Left renal cortex interstitium (tissue), 4 donors: ENCODE measurements at regions not wholly inside any gene's neighbourhood (a gene's known extent, or its start where the extent isn't known, plus 50 kb on each side); places are given as distances from the start of the nearest gene placed in this dataset.

ENCODE experiments used
- DNase-seq, 4 donors: peaks; one replicate each; pipeline ENCODE4 v3.0.0-alpha.2; 2013; ENCODE audit warnings: low read depth in 4 of 4, low spot score in 2 of 4, missing footprints in 1 of 4

DNA sequence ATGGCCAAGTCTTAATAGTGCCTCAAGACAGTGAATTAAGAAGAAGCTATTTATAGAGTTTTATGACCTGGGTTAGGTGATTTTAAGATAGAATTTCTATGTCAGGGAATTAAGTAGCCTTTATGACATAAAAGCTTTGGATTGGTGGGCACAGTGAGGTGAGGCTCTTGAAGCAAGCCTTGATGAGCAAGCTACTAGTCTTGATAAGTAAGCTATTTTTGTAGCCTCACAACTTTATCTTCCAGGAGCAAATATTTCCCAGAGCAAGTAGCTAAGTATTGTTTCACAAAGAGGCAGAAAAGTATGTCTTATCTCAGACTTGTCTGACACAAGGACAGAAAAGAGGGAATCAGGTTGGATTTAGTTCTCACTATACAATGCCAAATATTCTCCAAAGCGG lies 491.7 kb upstream of the RASGRP1 start:
- no peak for DNase-seq

DNA sequence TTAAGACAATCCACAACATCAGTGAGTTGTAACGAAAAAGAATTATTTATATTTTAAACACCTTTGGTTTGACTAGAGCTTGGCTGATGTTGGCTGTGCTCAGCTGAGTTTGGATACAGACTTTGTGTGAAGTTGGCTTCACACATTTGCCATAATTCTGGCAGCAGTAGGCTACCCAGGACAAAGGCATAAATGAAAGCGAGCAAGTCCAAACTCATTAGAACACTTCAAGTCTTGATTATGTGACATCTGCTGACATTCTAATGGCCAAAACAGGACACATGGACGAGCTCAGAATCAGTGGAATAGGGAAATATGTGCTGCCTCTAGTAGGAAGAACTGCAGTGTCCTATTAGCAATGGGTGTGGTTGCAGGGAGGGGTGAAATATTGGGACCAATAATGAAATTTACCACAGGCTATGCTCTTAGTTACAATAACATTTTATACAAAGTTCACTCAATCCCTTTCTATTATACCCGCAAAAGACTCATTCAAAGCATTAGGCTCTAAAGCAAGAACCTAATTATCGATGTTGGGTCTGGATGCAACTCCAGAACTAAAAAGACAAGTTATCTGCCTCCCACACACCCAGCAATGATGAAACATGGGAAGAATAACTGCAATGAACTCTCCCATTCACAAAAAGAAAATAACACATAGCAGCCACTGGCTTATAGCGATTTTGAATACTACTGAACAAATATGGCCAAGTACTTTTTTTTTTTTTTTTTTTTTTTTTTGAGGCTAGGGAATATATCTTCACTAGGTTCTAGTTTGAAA lies 493.9 kb upstream of the RASGRP1 start:
- DNase-seq, result no peak

DNA sequence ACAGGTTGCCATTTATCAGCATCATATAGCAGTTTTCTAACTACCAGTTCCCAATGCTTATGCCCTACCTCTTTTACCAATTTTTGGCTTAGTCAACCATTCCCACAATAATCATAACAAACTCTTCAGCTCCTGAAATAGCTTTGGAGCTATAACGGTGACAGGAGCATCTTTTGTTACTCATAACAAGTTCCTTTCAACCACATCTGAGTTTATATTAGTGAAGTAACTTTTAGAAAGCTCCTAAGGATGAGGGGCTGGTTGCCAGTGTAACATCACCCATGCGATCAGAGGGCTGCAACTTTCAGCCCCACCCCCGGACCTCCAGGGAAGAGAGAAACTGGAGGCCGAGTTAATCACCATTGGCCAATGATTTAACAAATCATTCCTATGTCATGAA lies 495.3 kb upstream of the RASGRP1 start:
- no peak for DNase-seq

DNA sequence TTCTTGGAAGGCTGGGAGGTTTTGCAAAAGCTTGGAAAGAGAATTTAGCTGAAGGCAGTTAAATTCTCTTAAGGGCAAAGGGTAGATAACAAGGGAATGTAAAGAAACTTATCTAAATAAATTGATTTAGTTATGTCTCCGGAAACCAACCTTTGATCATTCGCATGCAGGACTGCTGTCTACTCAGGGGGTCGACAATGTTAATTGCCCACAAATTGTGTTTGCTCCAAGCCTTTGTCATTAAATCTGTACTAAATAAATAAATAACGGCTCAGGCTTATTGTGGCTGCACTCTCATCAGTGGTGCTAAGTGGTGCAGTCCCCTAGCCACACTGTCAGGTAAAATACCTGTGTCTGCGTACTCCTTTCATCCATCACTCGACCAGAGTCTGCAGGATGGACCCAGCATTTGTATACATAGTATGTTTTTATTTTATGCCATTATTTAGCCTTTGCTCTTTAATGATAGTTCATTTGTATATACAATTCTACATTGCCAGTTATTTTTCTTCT lies 497.4 kb upstream of the RASGRP1 start:
- DNase-seq, result no peak

DNA sequence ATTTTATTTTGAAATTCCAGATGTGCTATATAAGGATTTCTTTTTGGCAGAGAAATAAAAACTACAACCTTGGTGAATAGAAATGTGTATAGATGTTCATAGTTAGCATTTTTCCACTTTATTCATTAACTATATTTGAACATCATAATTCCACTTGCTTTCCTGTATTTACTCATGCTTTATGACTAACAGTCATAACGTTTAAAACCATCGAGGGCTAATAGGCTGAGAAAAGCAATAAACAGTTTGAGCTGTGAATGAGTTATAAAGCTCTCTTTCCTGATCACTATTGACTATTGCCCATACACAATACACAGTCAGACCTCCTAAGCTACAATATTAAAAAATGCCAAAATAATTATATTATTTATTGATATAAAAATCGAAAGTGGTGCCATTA lies 502.1 kb upstream of the RASGRP1 start:
- no peak for DNase-seq

DNA sequence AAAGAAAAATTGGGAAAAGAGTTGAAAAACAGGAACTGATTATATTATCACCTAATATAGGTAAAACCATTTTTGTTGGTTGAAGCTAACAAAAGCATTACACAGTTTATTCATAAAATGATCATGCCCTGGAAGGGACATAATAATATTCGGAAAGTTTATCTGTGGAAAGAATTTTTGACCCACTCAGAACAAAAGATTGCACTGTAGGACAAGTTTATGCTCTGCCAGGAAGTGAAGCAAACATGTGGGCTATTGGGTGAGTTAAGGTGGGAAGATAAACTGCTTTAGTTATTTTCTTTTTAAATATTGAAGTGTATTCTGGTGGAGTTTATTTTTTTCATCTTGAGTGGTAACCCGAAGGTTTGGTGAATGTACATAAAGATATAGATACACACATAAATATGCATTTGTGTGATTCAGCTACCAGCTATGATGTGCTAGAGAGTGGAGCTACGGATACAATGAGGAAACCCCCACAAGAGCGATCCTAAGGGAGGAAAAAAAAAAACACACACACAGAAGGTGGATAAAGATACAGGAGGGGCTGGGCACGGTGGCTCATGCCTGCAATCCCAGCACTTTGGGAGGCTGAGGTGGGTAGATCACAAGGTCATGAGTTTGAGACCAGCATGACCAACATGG lies 506.4 kb upstream of the THBS1 start:
- DNase-seq, result no peak

DNA sequence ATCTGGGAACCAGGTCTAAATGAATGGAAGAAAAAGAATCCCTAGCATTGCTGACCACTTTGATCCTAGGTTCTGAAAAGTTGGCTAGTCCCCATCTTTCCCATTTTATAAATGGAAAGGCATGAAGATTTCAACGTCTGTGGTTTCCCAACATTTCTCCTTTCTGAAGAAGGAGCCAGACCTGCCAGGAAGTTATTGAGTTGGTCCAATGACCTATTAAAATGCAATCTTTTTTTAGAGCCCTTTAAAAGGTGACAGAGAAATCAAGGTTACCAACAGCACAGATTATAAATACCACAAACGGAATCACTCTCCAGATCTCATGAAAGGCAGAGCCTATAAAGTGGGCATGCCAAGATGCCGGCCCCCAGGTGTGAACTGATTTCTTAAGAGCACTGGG lies 505.6 kb upstream of the THBS1 start:
- DNase-seq, result no peak

DNA sequence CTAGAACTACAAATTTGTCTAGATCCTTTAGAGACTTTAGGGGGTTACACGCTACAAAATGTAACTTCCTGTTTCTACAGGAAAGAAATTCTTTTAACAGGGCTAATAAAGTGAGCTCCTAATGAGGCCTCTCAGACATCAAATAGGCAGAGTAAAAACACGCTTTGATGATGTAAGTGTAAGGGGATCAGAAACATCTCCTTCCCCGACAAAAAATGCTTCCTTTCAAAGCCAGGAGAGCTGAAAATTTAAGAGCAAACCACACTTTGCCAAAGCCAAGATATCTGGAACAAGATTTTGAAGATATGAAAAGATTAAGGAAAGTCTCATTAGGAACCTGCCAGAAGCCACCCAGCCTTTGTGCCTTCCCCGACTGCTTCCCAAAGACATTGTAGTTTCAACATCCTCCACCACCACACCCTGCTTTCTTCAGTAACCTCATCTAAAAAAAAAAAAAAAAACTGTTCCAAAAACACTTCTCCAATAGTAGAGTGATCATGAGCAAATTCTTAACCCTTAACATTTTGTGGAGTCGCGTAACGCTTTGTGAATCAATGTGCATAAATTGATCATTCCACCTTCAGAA lies 505.0 kb upstream of the THBS1 start:
- DNase-seq, result no peak

DNA sequence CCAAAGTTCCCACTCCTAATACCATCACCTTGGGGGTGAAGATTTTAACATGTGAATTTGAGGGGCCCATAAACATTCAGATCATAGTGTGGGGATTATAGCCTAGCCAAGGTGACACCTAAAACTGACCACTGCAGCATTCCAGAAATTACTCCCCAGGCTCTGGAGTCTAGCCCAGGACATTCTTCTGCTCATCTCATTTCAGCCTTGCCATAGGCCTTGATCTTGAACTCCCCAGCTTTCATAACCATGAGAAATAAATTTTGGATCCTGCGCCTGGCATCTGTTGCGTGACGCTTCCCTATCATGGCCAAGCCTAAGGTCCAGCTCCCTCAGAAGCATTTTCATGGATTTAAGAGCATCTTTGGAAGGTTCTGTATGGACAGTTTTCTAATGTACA lies 502.9 kb upstream of the THBS1 start:
- no peak for DNase-seq

DNA sequence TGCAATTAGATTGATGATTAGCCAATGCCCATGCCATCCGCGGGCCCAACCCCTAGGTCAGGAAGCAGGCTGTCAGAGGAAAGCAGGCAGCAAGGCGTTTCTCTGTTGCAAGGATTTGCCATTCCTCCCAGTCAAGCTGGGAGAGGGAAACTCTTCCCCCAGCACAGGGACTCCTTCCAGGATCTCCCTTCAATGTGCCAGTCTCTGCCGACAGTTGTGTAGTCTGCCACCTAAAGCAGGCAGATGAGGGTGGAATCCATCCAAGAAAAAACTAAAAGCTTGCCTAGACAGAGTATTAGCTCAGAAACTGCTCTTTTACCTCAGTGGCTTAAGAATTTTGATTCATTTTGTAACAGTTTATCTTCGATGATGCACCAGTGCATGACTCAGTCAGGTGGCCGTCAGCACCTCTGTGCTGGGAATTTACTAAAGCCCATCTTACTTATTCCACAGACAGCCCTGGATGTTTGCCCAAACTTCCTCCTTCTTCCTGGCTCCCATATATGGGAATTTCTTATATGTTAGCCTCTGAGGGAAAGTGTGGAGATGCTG lies 501.5 kb upstream of the THBS1 start:
- DNase-seq, result no peak

DNA sequence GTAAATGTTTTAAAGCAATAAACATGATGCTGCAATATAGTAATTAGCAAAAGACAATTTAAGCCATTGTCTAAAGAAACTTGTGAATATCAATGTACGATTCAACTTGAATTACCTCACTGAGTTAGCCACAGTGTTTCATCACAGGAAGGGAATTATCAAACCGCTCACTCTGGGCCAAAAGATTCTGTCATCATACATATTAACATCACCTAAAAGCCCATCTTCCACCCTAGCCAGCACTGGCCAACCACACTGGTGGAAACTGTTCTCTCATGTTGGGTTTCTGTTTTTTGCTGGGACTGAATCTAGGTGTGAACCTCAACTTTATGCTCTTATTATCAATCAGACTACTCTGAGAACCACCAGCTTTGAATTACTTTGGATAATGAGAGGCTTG lies 497.7 kb upstream of the THBS1 start:
- DNase-seq, result no peak

DNA sequence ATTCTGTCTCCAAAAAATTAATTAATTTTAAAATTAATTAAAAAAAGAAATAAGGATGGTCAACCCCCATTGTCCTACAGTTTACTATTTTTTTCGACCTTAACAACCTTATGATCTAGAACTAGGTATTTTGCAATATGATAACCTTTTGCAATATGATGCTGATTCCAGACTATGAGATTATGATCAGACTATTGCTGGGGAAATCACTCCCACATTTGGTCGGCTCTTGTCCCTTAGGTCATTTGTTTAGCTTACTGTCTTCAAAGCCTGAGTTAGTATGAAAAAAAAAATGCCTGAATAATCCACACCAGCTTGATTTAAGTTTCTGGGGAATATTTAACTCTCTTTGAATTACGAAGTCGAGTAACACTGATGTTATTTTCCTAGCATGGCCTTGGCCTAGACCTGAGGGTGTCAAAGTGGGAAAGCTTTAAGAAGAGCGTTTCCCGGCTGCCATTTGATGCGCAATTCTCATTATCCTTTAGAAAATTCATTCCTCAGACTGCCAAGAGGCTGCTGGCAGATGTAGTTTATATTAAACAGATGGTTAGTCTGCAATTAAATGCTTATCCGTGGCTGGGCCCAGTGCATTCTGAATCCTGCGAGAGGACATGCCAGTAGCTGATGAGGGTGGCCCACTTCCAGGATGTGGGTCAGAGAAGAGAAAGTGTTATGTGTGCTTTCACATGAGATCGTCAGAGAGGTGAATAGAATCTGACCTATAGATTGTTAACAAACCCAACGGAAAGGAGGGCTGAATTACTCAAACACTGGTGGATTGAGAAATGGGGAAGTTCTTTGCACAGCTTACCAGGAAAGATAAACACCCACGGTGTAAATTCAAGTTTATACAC lies 496.0 kb upstream of the THBS1 start:
- DNase-seq, result no peak

DNA sequence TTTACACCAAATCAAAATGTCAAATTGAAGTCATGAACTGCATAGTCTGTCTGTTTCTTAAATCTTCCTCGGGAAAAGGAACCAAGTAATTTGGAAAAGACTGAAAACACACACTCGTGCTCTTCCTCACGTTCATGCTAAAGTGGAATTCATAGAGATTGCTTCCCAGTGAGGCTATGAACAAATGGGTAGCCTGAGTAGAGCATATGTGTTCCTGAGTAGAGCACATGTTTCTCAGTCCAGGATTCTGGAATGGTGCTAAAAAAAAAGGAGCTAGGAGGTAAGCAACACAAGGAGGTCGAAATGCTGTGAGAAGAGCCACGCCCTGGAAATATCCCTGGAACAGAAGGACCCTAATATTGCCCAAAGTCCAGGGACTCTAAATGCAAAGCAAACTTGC lies 494.2 kb upstream of the THBS1 start:
- DNase-seq, result no peak

DNA sequence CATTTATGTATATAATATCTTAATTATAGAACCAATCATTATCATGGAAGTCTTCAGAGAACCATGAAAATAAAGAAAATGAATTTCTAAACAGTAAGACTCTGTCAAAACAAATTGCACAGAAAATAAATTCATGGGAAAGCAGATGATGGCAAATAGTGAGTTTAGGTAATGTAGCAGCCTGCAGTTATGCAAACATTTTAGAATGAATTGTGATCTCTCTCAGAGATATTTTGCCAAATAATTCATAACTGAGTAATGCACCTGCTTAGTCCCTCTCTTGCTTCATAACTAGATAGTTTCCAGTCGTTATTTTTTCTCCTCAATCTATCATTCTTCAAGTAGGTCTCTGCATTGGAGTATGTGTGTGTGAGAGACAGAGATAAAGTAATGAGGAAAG lies 492.7 kb upstream of the THBS1 start:
- no peak for DNase-seq

DNA sequence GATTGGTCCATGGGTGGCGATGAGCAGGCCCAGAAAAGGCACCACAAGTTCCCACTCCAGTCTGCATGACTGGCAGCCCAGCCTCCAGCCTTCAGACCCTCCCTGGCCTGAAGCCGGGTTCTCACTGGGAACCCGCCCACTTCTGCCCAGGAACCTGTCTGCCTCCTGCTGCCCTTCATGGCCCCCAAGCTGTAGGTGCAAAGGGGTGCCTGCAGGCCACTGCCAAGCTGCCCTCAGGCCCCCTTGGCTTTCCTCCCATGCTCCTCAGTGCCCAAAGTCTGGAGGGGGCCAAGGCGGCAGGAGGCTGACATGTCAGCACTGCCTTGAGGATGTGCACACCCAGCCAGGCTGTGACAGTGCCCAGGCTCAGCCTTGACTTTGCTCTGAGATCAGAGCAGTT lies 488.5 kb upstream of the THBS1 start:
- no peak for DNase-seq

DNA sequence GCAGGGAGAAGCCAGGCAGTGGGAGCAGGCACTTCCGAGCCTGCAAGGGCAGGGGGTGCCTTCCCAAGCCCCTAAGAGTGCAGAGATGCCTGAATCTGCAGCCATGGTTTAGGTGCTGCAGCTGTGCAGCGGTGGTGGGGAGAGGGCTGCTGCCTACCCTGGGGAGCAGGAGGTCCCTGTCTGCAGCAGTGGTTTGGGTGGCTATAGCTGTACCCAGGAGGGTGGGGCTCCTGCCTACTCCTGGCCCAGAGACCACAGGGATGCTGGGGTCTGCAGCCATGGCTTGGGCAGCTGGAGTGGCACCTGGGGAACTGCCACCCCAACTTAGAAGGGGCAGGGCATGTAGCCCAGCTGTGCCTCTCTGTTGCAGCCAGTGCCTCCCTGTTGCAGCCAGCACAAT lies 488.1 kb upstream of the THBS1 start:
- no peak for DNase-seq

DNA sequence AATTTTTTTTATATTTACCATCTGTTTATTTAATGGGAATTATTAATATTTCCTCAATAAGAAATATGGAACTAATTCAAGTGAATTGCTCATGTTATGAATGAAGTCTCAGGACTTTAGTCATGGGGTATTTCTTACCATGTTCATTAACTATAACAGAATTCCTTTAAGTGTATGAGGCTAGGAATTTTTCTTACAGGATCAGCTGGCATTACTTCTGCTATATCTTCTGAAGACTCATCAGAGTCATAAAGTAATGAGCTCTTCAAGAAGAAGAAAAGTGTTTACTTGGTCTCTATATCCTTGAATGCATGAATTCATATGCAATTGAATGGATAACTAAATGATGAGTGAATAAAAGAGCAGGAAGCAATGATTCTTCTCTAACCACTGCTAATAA lies 486.8 kb upstream of the THBS1 start:
- no peak for DNase-seq

DNA sequence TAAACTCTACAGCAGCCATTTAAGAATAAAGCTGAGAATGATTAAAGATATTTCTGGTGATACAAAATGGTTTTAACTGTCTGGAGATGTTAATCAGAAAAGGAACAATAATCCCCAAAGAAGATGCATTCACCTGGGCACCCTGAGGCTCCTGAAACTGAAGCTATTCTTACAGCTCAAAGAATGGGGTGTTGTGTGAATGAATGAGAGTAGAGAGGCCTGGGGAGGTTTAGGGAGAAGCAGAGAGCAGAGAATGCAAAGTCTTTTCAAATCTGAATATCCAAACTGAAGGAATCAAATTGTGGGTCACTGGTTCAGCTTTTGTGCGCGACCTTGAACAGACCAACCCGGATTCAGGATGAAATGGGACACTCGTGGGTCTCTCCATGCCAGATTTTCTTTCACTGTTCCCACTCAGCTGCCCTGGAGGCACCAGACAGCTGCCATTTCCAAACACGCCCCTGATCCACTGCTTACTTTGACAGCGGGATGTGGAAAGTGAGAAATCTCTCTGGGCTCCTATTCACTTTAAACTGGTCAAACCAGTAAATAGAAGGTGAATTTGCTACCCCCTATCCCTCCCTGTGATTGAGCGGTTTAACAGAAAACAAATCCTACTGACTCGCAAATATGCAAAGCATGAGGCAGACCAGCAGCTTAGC lies 485.5 kb upstream of the THBS1 start:
- DNase-seq, result no peak

DNA sequence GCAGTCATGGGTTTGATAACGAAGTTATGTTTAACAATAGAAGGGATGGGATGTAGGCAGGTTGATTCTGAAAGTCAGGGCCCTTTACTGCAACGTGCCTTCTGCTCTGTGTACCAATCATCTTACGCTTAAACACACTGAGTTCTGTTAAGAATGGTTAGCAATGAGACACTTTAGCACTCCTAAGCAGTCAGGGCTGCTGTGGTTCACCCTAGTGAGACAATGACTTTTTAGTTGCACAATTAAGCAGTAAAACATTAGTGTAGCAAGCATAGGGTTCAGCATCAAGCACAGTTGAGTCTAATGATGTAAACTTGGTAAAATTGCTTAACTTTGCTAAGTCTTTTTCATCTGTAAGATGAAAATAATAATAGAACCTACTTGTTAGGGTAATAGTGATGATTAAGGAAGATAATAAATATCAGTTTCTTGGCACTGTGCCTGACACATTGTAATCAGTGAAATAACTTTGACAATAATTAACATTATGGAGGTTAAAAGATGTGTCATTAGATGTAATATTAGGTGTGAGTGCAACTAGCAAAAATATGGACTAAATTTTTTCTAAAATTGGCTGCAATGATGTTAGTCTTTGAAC lies 484.2 kb upstream of the THBS1 start:
- DNase-seq, result no peak

DNA sequence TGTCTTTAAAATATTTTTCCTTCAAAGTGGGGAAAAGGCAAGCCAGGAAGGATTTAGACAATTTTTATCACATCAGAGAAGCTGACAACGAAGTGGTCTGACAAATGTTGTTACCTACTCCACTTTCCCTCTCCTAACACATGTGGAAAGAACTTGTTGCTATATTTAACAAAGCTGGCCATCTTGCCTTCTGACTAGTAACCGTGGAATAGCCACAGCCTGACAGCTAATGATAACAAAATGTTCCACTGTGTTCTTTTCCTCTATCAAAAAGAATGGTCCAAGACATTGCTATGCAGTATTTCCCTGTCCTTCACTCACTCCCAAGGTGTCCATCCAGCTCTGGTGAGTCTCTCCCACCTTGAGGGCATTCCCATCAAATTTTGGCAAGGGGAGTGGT lies 481.4 kb upstream of the THBS1 start:
- DNase-seq, result no peak
